Liver (tissue), 3 donors: ENCODE measurements at regions not wholly inside any gene's neighbourhood (a gene's known extent, or its start where the extent isn't known, plus 50 kb on each side); places are given as distances from the start of the nearest gene placed in this dataset.

Experiments
- EGR1 ChIP-seq, 2 donors: IDR thresholded peaks; 2 replicates each; pipeline ENCODE4 v1.6.1; 2016 to 2018; ENCODE audit warnings: antibody characterized with exemption in 2 of 2, low read depth in 2 of 2
- FOXA1 ChIP-seq: IDR thresholded peaks from 2 replicates; pipeline ENCODE4 v1.6.1; 2016; ENCODE audit warnings: antibody characterized with exemption
- HNF4A ChIP-seq, 2 donors: conservative IDR thresholded peaks; 2 replicates each; pipeline ENCODE4 v1.6.1; 2016; ENCODE audit warnings: antibody characterized with exemption in 2 of 2, mild to moderate bottlenecking in 2 of 2
- JUND ChIP-seq, 2 donors: IDR thresholded peaks; 2 replicates each; pipeline ENCODE4 v1.6.1; 2016; ENCODE audit warnings: antibody characterized with exemption in 2 of 2
- NR2F2 ChIP-seq: IDR thresholded peaks from 2 replicates; pipeline ENCODE4 v1.6.1; 2016; ENCODE audit warnings: antibody characterized with exemption
- RAD21 ChIP-seq, 2 donors: IDR thresholded peaks; 2 replicates each; pipeline ENCODE4 v1.6.1; 2016; ENCODE audit warnings: antibody characterized with exemption in 2 of 2, mild to moderate bottlenecking in 2 of 2
- SP1 ChIP-seq: IDR thresholded peaks from 2 replicates; pipeline ENCODE4 v1.6.1; 2018; ENCODE audit warnings: antibody characterized with exemption, mild to moderate bottlenecking
- TAF1 ChIP-seq: conservative IDR thresholded peaks from 2 replicates; pipeline ENCODE4 v1.6.1; 2016; ENCODE audit warnings: antibody characterized with exemption, mild to moderate bottlenecking
- YY1 ChIP-seq: IDR thresholded peaks from 2 replicates; pipeline ENCODE4 v1.6.1; 2016; ENCODE audit warnings: antibody characterized with exemption, mild to moderate bottlenecking
- TF ChIP-seq, protein P1 (sequence below): fragments of 150-350 bp; IDR thresholded peaks from 2 replicates; pipeline ENCODE4 v1.5.1; 2017; ENCODE audit warnings: improper control_type of control experiment, low read depth, low read length; ENCODE audit not compliant: missing input control
- TF ChIP-seq, protein P2 (sequence below): IDR thresholded peaks from 2 replicates; pipeline ENCODE4 v1.6.1; 2016; ENCODE audit warnings: antibody characterized with exemption, mild to moderate bottlenecking
- TF ChIP-seq, protein P3 (sequence below): IDR thresholded peaks from 2 replicates; pipeline ENCODE4 v1.6.1; 2016; ENCODE audit warnings: antibody characterized with exemption
- TF ChIP-seq, protein P4 (sequence below): IDR thresholded peaks from 2 replicates; pipeline ENCODE4 v1.6.1; 2016; ENCODE audit warnings: antibody characterized with exemption
- donor health status: healthy.
- donor health status: healthy.

DNA sequence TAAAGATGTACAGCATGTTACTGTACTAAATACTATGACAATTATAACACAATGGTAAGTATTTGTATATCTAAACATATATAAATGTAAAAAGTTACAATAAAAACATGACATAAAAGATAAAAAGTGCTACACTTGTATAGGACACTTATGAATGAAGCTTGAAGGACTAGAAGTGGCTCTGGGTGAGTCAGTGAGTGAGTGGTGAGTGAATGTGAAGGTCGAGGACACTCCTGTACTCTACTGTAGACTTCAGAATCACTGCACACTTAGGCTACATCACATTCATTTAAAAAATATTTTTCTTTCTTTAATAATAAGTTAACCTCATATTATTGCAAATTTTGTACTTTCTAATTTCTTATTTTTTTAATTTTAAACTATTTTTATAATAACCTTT is 1476.7 kb upstream of the CDH8 start:
- TF ChIP-seq, protein P1, sequence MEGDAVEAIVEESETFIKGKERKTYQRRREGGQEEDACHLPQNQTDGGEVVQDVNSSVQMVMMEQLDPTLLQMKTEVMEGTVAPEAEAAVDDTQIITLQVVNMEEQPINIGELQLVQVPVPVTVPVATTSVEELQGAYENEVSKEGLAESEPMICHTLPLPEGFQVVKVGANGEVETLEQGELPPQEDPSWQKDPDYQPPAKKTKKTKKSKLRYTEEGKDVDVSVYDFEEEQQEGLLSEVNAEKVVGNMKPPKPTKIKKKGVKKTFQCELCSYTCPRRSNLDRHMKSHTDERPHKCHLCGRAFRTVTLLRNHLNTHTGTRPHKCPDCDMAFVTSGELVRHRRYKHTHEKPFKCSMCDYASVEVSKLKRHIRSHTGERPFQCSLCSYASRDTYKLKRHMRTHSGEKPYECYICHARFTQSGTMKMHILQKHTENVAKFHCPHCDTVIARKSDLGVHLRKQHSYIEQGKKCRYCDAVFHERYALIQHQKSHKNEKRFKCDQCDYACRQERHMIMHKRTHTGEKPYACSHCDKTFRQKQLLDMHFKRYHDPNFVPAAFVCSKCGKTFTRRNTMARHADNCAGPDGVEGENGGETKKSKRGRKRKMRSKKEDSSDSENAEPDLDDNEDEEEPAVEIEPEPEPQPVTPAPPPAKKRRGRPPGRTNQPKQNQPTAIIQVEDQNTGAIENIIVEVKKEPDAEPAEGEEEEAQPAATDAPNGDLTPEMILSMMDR, result no peak
- TF ChIP-seq FOXA1 (no peak), YY1 (no peak), HNF4A (conservative IDR thresholded peaks at IDR 0.05) (no peak), EGR1 (IDR thresholded peaks at IDR 0.05; ENCODE audit: low read depth in 2 of 2) (no peak), JUND (IDR thresholded peaks at IDR 0.05) (no peak), TAF1 (no peak), SP1 (no peak), RAD21 (IDR thresholded peaks at IDR 0.05) (no peak), NR2F2 (no peak)
- TF ChIP-seq, protein P2, sequence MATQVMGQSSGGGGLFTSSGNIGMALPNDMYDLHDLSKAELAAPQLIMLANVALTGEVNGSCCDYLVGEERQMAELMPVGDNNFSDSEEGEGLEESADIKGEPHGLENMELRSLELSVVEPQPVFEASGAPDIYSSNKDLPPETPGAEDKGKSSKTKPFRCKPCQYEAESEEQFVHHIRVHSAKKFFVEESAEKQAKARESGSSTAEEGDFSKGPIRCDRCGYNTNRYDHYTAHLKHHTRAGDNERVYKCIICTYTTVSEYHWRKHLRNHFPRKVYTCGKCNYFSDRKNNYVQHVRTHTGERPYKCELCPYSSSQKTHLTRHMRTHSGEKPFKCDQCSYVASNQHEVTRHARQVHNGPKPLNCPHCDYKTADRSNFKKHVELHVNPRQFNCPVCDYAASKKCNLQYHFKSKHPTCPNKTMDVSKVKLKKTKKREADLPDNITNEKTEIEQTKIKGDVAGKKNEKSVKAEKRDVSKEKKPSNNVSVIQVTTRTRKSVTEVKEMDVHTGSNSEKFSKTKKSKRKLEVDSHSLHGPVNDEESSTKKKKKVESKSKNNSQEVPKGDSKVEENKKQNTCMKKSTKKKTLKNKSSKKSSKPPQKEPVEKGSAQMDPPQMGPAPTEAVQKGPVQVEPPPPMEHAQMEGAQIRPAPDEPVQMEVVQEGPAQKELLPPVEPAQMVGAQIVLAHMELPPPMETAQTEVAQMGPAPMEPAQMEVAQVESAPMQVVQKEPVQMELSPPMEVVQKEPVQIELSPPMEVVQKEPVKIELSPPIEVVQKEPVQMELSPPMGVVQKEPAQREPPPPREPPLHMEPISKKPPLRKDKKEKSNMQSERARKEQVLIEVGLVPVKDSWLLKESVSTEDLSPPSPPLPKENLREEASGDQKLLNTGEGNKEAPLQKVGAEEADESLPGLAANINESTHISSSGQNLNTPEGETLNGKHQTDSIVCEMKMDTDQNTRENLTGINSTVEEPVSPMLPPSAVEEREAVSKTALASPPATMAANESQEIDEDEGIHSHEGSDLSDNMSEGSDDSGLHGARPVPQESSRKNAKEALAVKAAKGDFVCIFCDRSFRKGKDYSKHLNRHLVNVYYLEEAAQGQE, result no peak
- TF ChIP-seq, protein P3, sequence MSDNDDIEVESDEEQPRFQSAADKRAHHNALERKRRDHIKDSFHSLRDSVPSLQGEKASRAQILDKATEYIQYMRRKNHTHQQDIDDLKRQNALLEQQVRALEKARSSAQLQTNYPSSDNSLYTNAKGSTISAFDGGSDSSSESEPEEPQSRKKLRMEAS, result no peak
- TF ChIP-seq, protein P4, sequence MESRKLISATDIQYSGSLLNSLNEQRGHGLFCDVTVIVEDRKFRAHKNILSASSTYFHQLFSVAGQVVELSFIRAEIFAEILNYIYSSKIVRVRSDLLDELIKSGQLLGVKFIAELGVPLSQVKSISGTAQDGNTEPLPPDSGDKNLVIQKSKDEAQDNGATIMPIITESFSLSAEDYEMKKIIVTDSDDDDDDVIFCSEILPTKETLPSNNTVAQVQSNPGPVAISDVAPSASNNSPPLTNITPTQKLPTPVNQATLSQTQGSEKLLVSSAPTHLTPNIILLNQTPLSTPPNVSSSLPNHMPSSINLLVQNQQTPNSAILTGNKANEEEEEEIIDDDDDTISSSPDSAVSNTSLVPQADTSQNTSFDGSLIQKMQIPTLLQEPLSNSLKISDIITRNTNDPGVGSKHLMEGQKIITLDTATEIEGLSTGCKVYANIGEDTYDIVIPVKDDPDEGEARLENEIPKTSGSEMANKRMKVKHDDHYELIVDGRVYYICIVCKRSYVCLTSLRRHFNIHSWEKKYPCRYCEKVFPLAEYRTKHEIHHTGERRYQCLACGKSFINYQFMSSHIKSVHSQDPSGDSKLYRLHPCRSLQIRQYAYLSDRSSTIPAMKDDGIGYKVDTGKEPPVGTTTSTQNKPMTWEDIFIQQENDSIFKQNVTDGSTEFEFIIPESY, result no peak
